K562 (cell line): ENCODE measurements at regions not wholly inside any gene's neighbourhood (a gene's known extent, or its start where the extent isn't known, plus 50 kb on each side); places are given as distances from the start of the nearest gene placed in this dataset.

Experiments used
- ATAC-seq: fragments of 200-7000 bp; cut with Tn5 transposase; 3 replicates; pipeline ENCODE4 v1.9.1; 2020; ENCODE audit warnings: moderate library complexity
- BruUV-seq: library from RNA; stranded (reverse); fragments of 400-500 nt; replicated peaks from 2 replicates; lab custom pipeline; 2021; lab: Mats Ljungman, UMichigan
- CTCF ChIA-PET: fragments of 300-600 bp; formaldehyde crosslinking; extraction: SDS; loops from one replicate; lab custom pipeline; 2021; ENCODE audit warnings: low intra/inter-chr PET ratio; lab: Yijun Ruan, JAX
- POLR2A ChIA-PET: fragments of 300-600, 350-650 bp; sonication (Branson Sonifier 250); formaldehyde crosslinking; extraction: SDS; loops from one replicate; lab custom pipeline; 2021; ENCODE audit warnings: antibody characterized with exemption, inconsistent platforms; lab: Yijun Ruan, JAX
- DNase-seq, 4 experiments: peaks; one replicate each; pipeline versions ENCODE4 v3.0.0 to v3.0.0-alpha.2; 2011 to 2018; ENCODE audit warnings: low spot score in 3 of 4, mixed read lengths in 3 of 4; ENCODE audit errors: extremely low read depth in 1 of 4
- FAIRE-seq: peaks from 2 replicates; lab custom pipeline; 2011; peaks lifted over from hg19 to GRCh38; lab: Jason Lieb, UNC
- H2AFZ ChIP-seq: 2 replicates; pipeline ENCODE4 v1.6.0; 2011; ENCODE audit warnings: low read depth, low read length, control low read depth, inconsistent platforms
- H3K27ac ChIP-seq: fragments of 200-600 bp; 3 replicates; pipeline ENCODE4 v1.8.0; 2011; ENCODE audit warnings: low read depth, mild to moderate bottlenecking, control low read depth, inconsistent platforms, low read length, moderate library complexity, mixed read lengths; ENCODE audit errors: extremely low read depth
- H3K27me3 ChIP-seq, 2 experiments: fragments of 300-600 bp in 1 of 2; 2 replicates in 1 of 2; 3 replicates in 1 of 2; pipeline versions ENCODE4 v1.6.0 to v1.8.0; 2011; ENCODE audit warnings: inconsistent platforms in 2 of 2, low read length in 2 of 2, mild to moderate bottlenecking in 1 of 2, mixed read lengths in 1 of 2, moderate library complexity in 1 of 2; ENCODE audit not compliant: control insufficient read depth in 2 of 2, insufficient read depth in 2 of 2
- H3K36me3 ChIP-seq: fragments of 300-600 bp; 3 replicates; pipeline ENCODE4 v1.8.0; 2011; ENCODE audit warnings: mild to moderate bottlenecking, low read length, inconsistent platforms; ENCODE audit not compliant: control insufficient read depth, insufficient read depth
- H3K4me1 ChIP-seq, 2 experiments: fragments of 200-600 bp in 1 of 2; replicated peaks in 1 of 2; 2 replicates in 1 of 2; 3 replicates in 1 of 2; pipeline versions ENCODE4 v1.5.1 to v1.8.0; 2011; ENCODE audit warnings: inconsistent platforms in 2 of 2, low read length in 2 of 2, mild to moderate bottlenecking in 1 of 2, mixed read lengths in 1 of 2, moderate library complexity in 1 of 2; ENCODE audit not compliant: control insufficient read depth in 2 of 2, insufficient read depth in 2 of 2
- H3K4me2 ChIP-seq: 2 replicates; pipeline ENCODE4 v1.6.1; 2011; ENCODE audit warnings: low read length, control low read depth, inconsistent platforms, mixed read lengths; ENCODE audit not compliant: insufficient read depth
- H3K4me3 ChIP-seq: fragments of 200-600 bp; sonication (generic), shearing (Covaris generic); 2 replicates; pipeline ENCODE4 v1.5.1; 2016; ENCODE audit warnings: control low read depth, inconsistent platforms
- H3K79me2 ChIP-seq: fragments of 200-600 bp; 3 replicates; pipeline ENCODE4 v1.8.0; 2011; ENCODE audit warnings: low read length, inconsistent platforms; ENCODE audit not compliant: control insufficient read depth, insufficient read depth
- H3K9ac ChIP-seq, 2 experiments: 2 replicates each; pipeline versions ENCODE4 v1.6.0 to v1.6.1; 2011; ENCODE audit warnings: low read depth in 2 of 2, low read length in 2 of 2, control low read depth in 1 of 2, inconsistent platforms in 1 of 2, mild to moderate bottlenecking in 1 of 2, mixed read lengths in 1 of 2; ENCODE audit not compliant: insufficient read depth in 1 of 2
- H3K9me1 ChIP-seq: one replicate; pipeline ENCODE4 v1.6.0; 2011; ENCODE audit warnings: inconsistent platforms, mild to moderate bottlenecking, low read length, moderate library complexity; ENCODE audit not compliant: control insufficient read depth, insufficient read depth
- H3K9me3 ChIP-seq: replicated peaks from 2 replicates; pipeline ENCODE4 v1.5.1; 2011; ENCODE audit warnings: low read depth, low read length, inconsistent platforms; ENCODE audit not compliant: control insufficient read depth, insufficient read depth
- H4K20me1 ChIP-seq: replicated peaks from 2 replicates; pipeline ENCODE4 v1.6.1; 2011; ENCODE audit warnings: low read length, inconsistent platforms, mixed read lengths; ENCODE audit not compliant: control insufficient read depth, insufficient read depth
- ADNP ChIP-seq: fragments of 200-800 bp; sonication (Bioruptor generic); IDR thresholded peaks from 2 replicates; pipeline ENCODE4 v1.6.1; 2016; ENCODE audit warnings: missing genetic modification characterization, missing compliant biosample characterization
- CXXC5 ChIP-seq: fragments of 250-450 bp; sonication (Bioruptor Pico); IDR thresholded peaks from 2 replicates; pipeline ENCODE4 v1.8.0; 2022; ENCODE audit warnings: inconsistent platforms, mild to moderate bottlenecking, moderate library complexity
- HMG20B ChIP-seq: fragments of 250-450 bp; sonication (Bioruptor Pico); IDR thresholded peaks from 2 replicates; pipeline ENCODE4 v1.5.0; 2021; ENCODE audit warnings: mild to moderate bottlenecking
- HNRNPH1 ChIP-seq: fragments of 200-400 bp; formaldehyde crosslinking; optimal IDR thresholded peaks from 2 replicates; pipeline ENCODE3; 2017; ENCODE audit warnings: low read depth, mild to moderate bottlenecking, low read length, moderate library complexity
- JUND ChIP-seq, 2 experiments: IDR thresholded peaks; 2 replicates in 1 of 2; 3 replicates in 1 of 2; pipeline ENCODE4 v1.6.1; 2011; ENCODE audit warnings: borderline replicate concordance in 2 of 2, low read depth in 2 of 2, low read length in 2 of 2, improper control_type of control experiment in 1 of 2, missing biosample characterization in 1 of 2, missing genetic modification characterization in 1 of 2, missing genetic modification reagents in 1 of 2
- MCM7 ChIP-seq, 2 experiments: fragments of 450-650 bp; IDR thresholded peaks; 2 replicates each; pipeline ENCODE4 v1.6.1; 2016 to 2018
- MECOM ChIP-seq: fragments of 250-450 bp; sonication (Bioruptor Pico); IDR thresholded peaks from 2 replicates; pipeline ENCODE4 v1.8.0; 2022; ENCODE audit warnings: inconsistent platforms
- MTF1 ChIP-seq: fragments of 250-450 bp; sonication (Bioruptor Pico); IDR thresholded peaks from 2 replicates; pipeline ENCODE4 v1.9.0; 2021; ENCODE audit warnings: moderate library complexity, mild to moderate bottlenecking, inconsistent platforms, borderline replicate concordance
- NCOA1 ChIP-seq: fragments of 450-650 bp; IDR thresholded peaks from 2 replicates; pipeline ENCODE4 v1.6.1; 2016; ENCODE audit warnings: low read depth
- NUFIP1 ChIP-seq: fragments of 450-650 bp; IDR thresholded peaks from 2 replicates; pipeline ENCODE4 v1.6.1; 2018; ENCODE audit not compliant: partially characterized antibody
- PCBP2 ChIP-seq: fragments of 200-400 bp; formaldehyde crosslinking; IDR thresholded peaks from 2 replicates; pipeline ENCODE4 v1.6.1; 2018; ENCODE audit warnings: low read length, low read depth, mild to moderate bottlenecking, moderate library complexity; ENCODE audit not compliant: poor library complexity, severe bottlenecking
- SP1 ChIP-seq: sonication (generic); formaldehyde crosslinking; IDR thresholded peaks from 2 replicates; pipeline ENCODE4 v1.8.1; 2022; ENCODE audit warnings: mild to moderate bottlenecking, missing genetic modification reagents
- SPI1 ChIP-seq: IDR thresholded peaks from 2 replicates; pipeline ENCODE4 v1.6.1; 2011; ENCODE audit warnings: low read depth, low read length, control low read depth, borderline replicate concordance
- ZNF133 ChIP-seq: fragments of 250-450 bp; sonication (Bioruptor Pico); IDR thresholded peaks from 2 replicates; pipeline ENCODE4 v1.4.0; 2020; ENCODE audit warnings: mild to moderate bottlenecking
- ZNF165 ChIP-seq: fragments of 250-450 bp; sonication (Bioruptor Pico); IDR thresholded peaks from 2 replicates; pipeline ENCODE4 v1.4.0; 2020; ENCODE audit warnings: borderline replicate concordance
- ZNF696 ChIP-seq: fragments of 250-450 bp; sonication (Bioruptor Pico); conservative IDR thresholded peaks from 2 replicates; pipeline ENCODE4 v1.4.0; 2020; ENCODE audit warnings: mild to moderate bottlenecking, moderate library complexity
- ZNF76 ChIP-seq: fragments of 250-450 bp; sonication (Bioruptor Pico); IDR thresholded peaks from 2 replicates; pipeline ENCODE4 v1.4.0; 2020; ENCODE audit warnings: mild to moderate bottlenecking, moderate library complexity, borderline replicate concordance
- ZNF780A ChIP-seq: fragments of 250-450 bp; sonication (Bioruptor Pico); IDR thresholded peaks from 2 replicates; pipeline ENCODE4 v1.5.0; 2021; ENCODE audit warnings: mild to moderate bottlenecking
- WGBS: fragments of 100-300 bp; shearing (Covaris generic); methylation state at CpG from one replicate; pipeline ENCODE4 v1.1.6; 2016; ENCODE audit warnings: low coverage, mixed read lengths; ENCODE audit not compliant: insufficient coverage; ENCODE audit errors: missing lambda C conversion rate; 5-methylcytosine and 5-hydroxymethylcytosine counted together
- in situ Hi-C: fragments of 300-500 bp; cut with MboI; formaldehyde crosslinking; loops from 4 replicates; pipeline ENCODE4 v1.15.0; 2018; ENCODE audit warnings: inconsistent platforms, mixed read lengths
- intact Hi-C: fragments of 100-400 bp; cut with micrococcal nuclease; formaldehyde crosslinking; loops from 2 replicates; pipeline ENCODE4 v1.14.2; 2022
- TF ChIP-seq, protein P1 (sequence below): sonication (generic); formaldehyde crosslinking; IDR thresholded peaks from 2 replicates; pipeline ENCODE4 v1.5.0; 2020; ENCODE audit warnings: missing genetic modification reagents
- TF ChIP-seq, protein P2 (sequence below): fragments of 250-450 bp; sonication (Bioruptor Pico); IDR thresholded peaks from 2 replicates; pipeline ENCODE4 v1.9.0; 2021; ENCODE audit warnings: mild to moderate bottlenecking, inconsistent platforms

DNA sequence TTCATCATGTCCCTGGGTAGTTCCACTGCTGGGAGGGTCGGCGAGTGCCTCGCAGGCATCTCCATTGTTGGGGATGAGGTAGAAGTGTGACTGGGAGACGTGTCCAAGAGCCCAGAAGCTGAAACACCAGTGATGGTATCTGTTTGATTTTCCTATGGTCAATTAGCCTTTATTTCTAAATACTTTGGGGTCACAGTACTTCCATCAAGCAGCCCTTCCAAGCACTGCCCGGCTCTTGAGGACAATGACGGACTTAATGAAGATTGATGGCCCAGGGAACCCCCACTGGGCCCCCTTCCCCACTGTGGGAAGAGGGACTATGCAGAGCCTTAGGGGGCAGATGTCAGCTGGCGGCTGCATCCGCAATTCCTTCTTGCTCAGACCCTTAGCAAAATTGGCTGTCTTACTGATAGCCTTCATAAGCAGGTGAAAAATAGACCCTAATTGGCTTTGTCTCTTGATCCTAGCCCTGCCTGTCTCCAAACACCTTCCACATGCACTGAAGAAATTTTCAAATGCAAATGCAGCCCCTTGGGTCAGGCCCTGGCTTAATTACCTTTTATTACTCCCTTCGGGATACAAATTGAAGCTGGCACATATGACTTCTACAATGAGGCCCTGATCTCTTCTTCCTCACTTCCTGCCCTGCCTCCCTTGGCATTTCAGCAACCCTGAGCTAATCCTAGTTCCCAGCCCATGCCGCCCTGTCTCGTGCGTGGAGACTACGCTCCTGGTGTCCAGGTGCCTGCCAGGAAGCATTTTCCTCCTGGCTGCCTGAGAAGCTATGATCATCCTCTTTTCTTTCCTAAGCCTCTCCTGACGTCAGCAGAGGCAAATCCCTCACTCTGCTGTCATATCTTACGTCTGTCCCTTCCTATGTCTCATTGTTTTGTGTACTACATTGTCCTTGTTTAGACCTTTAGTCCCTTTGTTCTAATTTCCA lies 124.5 kb upstream of the GDF10 start:
- Histone ChIP-seq H4K20me1 (peaks cover 6% of the 10 kb centered on the region), H3K9ac (no peak overlapping the region), H2AFZ (no peak overlapping the region), H3K36me3 (no peaks in the 10 kb centered on the region), H3K27ac (no peak overlapping the region), H3K4me1 (no peaks in the 10 kb centered on the region), H3K9me3 (no peaks in the 10 kb centered on the region), H3K79me2 (no peaks in the 10 kb centered on the region), H3K9me1 (no peaks in the 10 kb centered on the region), H3K4me2 (no peak overlapping the region), H3K27me3 (peaks cover 8 to 25% of the 10 kb centered on the region in 2 experiments; a peak in 4 of 5 replicates), H3K4me3 (no peak overlapping the region)
- FAIRE-seq = no peak
- ChIA-PET CTCF (no interaction called here), POLR2A (interaction anchor here (1.2 kb wide), 1 partner anchor 9 kb away, joined by 3 read pairs; no protein-coding TSS in a partner anchor)
- no peak for DNase-seq
- 1% methylated on average over 15 of the region's 15 CpGs for WGBS
- intact Hi-C loops (no loop called here), in situ Hi-C loops (no loop called here)
- ATAC-seq = no peak
- TF ChIP-seq MCM7 (IDR thresholded peaks at IDR 0.05) (no peak), MECOM (CRISPR knock-in tag) (no peak), ZNF133 (CRISPR knock-in tag) (no peak), NCOA1 (no peak), ADNP (no peak), ZNF780A (no peak), CXXC5 (no peak), ZNF76 (CRISPR knock-in tag) (no peak), ZNF165 (CRISPR knock-in tag) (no peak), JUND (IDR thresholded peaks at IDR 0.05; ENCODE audit: borderline replicate concordance, low read depth, low read length) (no peak), JUND (tag; IDR thresholded peaks at IDR 0.05; ENCODE audit: borderline replicate concordance, low read depth, low read length) (no peak), PCBP2 (no peak), SP1 (CRISPR knock-in tag) (no peak), ZNF696 (CRISPR knock-in tag) (no peak), HNRNPH1 (no peak), SPI1 (no peak), MTF1 (CRISPR knock-in tag) (no peak), NUFIP1 (no peak), HMG20B (CRISPR knock-in tag) (no peak)
- TF ChIP-seq, protein P1, sequence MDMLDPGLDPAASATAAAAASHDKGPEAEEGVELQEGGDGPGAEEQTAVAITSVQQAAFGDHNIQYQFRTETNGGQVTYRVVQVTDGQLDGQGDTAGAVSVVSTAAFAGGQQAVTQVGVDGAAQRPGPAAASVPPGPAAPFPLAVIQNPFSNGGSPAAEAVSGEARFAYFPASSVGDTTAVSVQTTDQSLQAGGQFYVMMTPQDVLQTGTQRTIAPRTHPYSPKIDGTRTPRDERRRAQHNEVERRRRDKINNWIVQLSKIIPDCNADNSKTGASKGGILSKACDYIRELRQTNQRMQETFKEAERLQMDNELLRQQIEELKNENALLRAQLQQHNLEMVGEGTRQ (CRISPR knock-in tag) = no peak
- TF ChIP-seq, protein P2, sequence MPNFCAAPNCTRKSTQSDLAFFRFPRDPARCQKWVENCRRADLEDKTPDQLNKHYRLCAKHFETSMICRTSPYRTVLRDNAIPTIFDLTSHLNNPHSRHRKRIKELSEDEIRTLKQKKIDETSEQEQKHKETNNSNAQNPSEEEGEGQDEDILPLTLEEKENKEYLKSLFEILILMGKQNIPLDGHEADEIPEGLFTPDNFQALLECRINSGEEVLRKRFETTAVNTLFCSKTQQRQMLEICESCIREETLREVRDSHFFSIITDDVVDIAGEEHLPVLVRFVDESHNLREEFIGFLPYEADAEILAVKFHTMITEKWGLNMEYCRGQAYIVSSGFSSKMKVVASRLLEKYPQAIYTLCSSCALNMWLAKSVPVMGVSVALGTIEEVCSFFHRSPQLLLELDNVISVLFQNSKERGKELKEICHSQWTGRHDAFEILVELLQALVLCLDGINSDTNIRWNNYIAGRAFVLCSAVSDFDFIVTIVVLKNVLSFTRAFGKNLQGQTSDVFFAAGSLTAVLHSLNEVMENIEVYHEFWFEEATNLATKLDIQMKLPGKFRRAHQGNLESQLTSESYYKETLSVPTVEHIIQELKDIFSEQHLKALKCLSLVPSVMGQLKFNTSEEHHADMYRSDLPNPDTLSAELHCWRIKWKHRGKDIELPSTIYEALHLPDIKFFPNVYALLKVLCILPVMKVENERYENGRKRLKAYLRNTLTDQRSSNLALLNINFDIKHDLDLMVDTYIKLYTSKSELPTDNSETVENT = no peak
- BruUV-seq = no TSS peak
